ENCODE measurements at regions not wholly inside any gene's neighbourhood (a gene's known extent, or its start where the extent isn't known, plus 50 kb on each side); places are given as distances from the start of the nearest gene placed in this dataset.

- H3K4me3 ChIP-seq (ENCODE audit: low read depth, low read length): no peak overlapping the region
- TF ChIP-seq CTCF (IDR thresholded peaks at IDR 0.05; ENCODE audit: low read depth, low read length): no peak
Observed at GRCh38 chr11:56910785-56911184, 77.9 kb upstream of the OR5AK2 start.

GRCh38 chr11:56910046-56910773 is 78.5 kb upstream of the OR5AK2 start:
- no peak for TF ChIP-seq CTCF (IDR thresholded peaks at IDR 0.05; ENCODE audit: low read depth, low read length)
- no peak overlapping the region for H3K4me3 ChIP-seq (ENCODE audit: low read depth, low read length)

GRCh38 chr11:56909563-56909962 is 79.2 kb upstream of the OR5AK2 start:
- no peak for TF ChIP-seq CTCF (IDR thresholded peaks at IDR 0.05; ENCODE audit: low read depth, low read length)
- H3K4me3 ChIP-seq (ENCODE audit: low read depth, low read length): no peak overlapping the region

- H3K4me3 ChIP-seq (ENCODE audit: low read depth, low read length): no peak overlapping the region
- TF ChIP-seq CTCF (IDR thresholded peaks at IDR 0.05; ENCODE audit: low read depth, low read length): no peak
Observed at GRCh38 chr11:56909080-56909479, 79.6 kb upstream of the OR5AK2 start.

GRCh38 chr11:56906683-56907148 is 82.0 kb upstream of the OR5AK2 start:
- TF ChIP-seq CTCF (IDR thresholded peaks at IDR 0.05; ENCODE audit: low read depth, low read length): no peak
- H3K4me3 ChIP-seq (ENCODE audit: low read depth, low read length): no peak overlapping the region

- H3K4me3 ChIP-seq (ENCODE audit: low read depth, low read length): no peak overlapping the region
- TF ChIP-seq CTCF (IDR thresholded peaks at IDR 0.05; ENCODE audit: low read depth, low read length): no peak
Observed at GRCh38 chr11:56905936-56906335, 82.8 kb upstream of the OR5AK2 start.

- H3K4me3 ChIP-seq (ENCODE audit: low read depth, low read length): no peak overlapping the region
- no peak for TF ChIP-seq CTCF (IDR thresholded peaks at IDR 0.05; ENCODE audit: low read depth, low read length)
Observed at GRCh38 chr11:56905442-56905841, 83.3 kb upstream of the OR5AK2 start.

All from WI38 (cell line).